SU-DHL-6 (cell line): ENCODE measurements at regions not wholly inside any gene's neighbourhood (a gene's known extent, or its start where the extent isn't known, plus 50 kb on each side); places are given as distances from the start of the nearest gene placed in this dataset.

Experiments
- CTCF ChIP-seq: fragments of 200-600 bp; sonication (generic); IDR thresholded peaks from one replicate; pipeline ENCODE4 v1.5.1; 2017; ENCODE audit warnings: antibody characterized with exemption, mild to moderate bottlenecking, low read length, moderate library complexity; ENCODE audit not compliant: insufficient read depth, poor library complexity, severe bottlenecking
- EZH2phosphoT487 ChIP-seq: fragments of 200-600 bp; sonication (generic), shearing (Covaris generic); conservative IDR thresholded peaks from 2 replicates; pipeline ENCODE4 v1.6.1; 2018; ENCODE audit warnings: mild to moderate bottlenecking, antibody characterized with exemption, low read length, moderate library complexity, mixed read lengths

- TF ChIP-seq CTCF (no peak), EZH2phosphoT487 (no peak)
Measured at GRCh38 chr12:41966916-41967315, 177.8 kb downstream of the GXYLT1 start.
